ENCODE measurements at regions not wholly inside any gene's neighbourhood (a gene's known extent, or its start where the extent isn't known, plus 50 kb on each side); places are given as distances from the start of the nearest gene placed in this dataset.

DNA sequence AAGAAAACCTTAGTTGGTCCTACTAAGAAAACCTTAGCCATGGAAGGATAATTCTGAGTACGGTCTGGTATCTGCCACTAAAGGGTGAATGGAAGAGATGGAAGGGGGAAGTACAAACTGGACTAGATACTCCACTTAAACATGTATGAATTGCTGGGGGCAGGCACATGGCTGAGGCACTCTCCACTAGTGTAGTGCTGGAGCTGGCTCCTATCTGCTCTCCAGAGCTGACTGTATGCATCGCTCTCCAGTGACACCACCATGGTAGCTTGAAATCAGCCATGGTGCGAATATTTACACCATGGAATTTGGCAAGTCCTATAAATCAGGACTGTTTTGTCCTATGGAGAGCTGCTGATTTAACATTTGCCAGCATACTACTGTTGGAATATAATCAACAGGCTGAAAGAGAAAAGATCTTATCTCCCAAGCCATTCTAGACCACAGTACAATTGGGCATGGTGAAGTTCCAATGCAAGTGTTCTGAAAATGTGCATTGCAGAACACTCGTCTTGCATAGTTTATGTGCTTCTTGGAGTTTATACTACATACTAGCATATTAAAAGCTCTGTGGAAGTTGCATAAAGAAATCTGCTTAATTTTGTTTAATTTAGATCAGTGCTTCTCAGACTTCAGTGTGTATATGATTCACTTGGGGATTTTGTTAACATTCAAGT is 277.4 kb downstream of the TDRD15 start:
- no peak for ATAC-seq (ENCODE audit: low FRiP score)
- DNase-seq (ENCODE audit: low spot score) = no peak
- TF ChIP-seq, protein P1, sequence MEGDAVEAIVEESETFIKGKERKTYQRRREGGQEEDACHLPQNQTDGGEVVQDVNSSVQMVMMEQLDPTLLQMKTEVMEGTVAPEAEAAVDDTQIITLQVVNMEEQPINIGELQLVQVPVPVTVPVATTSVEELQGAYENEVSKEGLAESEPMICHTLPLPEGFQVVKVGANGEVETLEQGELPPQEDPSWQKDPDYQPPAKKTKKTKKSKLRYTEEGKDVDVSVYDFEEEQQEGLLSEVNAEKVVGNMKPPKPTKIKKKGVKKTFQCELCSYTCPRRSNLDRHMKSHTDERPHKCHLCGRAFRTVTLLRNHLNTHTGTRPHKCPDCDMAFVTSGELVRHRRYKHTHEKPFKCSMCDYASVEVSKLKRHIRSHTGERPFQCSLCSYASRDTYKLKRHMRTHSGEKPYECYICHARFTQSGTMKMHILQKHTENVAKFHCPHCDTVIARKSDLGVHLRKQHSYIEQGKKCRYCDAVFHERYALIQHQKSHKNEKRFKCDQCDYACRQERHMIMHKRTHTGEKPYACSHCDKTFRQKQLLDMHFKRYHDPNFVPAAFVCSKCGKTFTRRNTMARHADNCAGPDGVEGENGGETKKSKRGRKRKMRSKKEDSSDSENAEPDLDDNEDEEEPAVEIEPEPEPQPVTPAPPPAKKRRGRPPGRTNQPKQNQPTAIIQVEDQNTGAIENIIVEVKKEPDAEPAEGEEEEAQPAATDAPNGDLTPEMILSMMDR (IDR thresholded peaks at IDR 0.05) = no peak

DNA sequence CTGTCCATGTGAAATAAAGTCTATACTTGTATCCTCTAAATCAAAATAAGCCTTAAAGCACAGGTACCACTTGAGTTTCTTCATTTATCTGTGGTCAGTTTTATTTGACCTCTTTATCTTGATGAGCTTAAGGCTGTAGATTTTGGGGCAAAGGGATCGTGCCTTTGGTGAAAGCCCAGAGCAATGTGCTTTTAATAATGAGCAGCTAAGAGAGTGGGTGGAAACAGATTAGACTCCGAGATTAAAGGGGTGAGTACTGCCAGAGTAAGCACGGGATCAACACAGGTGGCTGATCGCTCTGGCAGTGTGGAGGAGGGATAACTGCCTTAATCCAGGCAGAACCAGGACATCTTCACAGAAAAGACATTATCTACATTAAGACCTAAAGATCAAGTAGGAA is 280.4 kb downstream of the TDRD15 start:
- DNase-seq (ENCODE audit: low spot score) (no peak), ATAC-seq (ENCODE audit: low FRiP score) (no peak)
- TF ChIP-seq, protein P1 (IDR thresholded peaks at IDR 0.05) = no peak

DNA sequence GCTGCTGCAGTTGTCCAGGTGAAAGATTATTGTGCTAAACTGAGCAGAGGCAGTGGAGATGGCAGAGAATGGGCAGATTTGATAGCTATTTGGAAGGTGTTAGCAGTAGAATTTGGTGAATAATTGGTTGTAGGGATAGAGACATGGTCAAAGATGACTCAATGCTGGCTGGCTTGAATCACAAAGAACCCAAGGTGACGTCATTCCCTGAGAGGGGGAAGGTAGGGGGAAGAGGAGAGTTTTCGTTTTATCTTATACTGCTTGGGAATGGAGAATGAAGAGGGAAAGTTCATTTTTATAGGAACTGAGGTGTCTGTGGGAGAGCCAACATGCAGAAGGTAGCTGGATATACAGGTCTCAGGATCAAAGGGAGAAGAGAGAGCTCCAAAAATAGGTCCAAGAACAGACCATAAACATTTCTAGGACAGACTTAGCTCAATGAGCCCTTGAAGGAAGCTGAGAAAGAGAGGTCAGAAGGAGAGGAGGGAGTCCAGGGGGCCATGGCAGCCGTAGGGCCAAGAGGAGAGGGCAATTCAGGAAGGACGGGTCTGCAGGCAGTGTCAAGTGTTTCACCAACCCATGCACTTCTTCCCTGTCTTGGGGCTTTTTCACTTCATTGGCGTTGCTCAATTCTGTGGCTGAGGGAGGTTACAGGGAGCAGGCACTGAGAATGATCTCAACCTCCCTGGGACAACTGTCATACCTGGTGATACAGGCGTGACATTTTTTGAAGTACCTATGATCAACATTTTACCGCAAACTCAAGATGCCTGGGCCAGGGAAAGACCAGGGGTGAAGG is 281.3 kb downstream of the TDRD15 start:
- ATAC-seq (ENCODE audit: low FRiP score) = no peak
- no peak for DNase-seq (ENCODE audit: low spot score)
- TF ChIP-seq, protein P1 (IDR thresholded peaks at IDR 0.05) = no peak

DNA sequence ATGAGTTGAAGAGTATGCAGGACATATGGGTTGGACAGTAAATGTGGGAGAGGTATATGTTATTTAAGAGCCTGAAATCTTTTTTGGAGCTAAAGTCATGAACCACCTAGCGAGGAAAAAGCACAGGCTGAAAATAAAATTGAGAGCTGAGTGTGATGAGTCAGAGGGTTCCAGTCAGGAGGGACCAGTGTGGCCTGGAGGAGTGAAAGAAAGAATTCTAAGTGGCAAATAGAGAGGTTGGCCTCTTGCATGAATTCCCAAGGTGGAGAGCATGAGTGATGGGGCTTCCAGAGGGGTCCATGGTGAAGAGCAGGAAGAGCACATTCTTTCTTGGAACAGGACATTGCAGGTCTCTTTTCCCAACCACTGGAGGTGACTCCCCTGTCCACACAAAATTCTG is 282.6 kb downstream of the TDRD15 start:
- ATAC-seq (ENCODE audit: low FRiP score) (no peak), DNase-seq (ENCODE audit: low spot score) (no peak)
- TF ChIP-seq, protein P1 (IDR thresholded peaks at IDR 0.05) = no peak

DNA sequence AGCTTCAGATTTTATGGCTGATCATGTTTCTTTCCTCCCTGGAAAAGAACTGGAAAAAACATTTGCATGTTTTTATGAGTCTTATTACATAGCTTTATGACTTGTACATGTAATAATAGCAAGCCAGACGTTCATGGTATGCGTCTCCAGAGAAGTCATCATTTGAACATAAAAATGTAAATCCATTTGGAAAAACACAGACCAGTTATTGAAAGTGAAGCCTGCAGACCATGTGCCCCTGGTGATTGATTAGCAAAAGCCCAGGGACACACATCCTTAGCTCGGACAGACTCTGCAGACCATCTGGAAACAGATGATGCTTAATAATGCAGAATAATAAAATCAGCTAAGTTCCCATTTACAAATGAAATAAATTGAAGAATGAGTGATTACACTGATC is 283.1 kb downstream of the TDRD15 start:
- ATAC-seq (ENCODE audit: low FRiP score) (no peak), DNase-seq (ENCODE audit: low spot score) (no peak)
- TF ChIP-seq, protein P1 (IDR thresholded peaks at IDR 0.05) = no peak

DNA sequence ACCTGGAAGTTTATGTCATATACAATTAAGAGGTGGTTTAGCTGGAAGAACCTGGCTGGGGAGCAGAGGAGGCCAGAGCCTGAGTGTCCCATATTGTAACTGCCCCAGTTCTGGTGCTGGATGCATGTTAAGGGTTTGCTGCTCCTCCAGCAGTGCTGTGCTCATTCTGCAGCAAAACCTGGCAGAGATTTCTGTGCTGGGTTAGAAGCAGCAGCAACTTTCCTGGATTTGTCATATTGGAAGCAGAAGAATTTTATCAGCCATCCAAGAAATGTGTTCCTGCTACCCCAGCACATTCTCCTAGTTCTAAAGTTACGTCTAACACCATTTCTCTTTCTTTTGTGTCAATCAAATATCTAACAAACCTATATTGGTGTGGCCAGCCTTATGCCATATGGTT is 284.1 kb downstream of the TDRD15 start:
- no peak for ATAC-seq (ENCODE audit: low FRiP score)
- TF ChIP-seq, protein P1 (IDR thresholded peaks at IDR 0.05) = no peak
- no peak for DNase-seq (ENCODE audit: low spot score)

DNA sequence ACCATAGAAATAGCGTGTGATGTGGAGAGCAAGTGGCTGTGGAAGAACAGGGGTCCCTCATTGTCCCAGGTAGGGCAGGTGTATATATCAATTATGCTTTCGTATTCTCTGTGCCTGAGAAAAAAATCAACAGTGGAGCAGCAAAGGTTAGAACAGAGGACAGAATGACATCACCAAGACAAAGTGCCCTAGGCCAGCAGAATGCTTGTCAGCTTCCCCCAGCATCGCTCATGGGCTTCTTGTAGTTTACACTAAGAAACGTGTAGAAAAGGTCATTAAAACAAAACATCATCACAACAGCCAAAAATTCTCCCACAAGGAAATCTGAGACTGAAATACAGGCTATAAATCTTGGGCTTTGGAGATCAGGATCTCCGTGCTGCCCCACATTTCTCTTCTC is 288.0 kb downstream of the TDRD15 start:
- TF ChIP-seq, protein P1 (IDR thresholded peaks at IDR 0.05) = no peak
- no peak for ATAC-seq (ENCODE audit: low FRiP score)
- no peak for DNase-seq (ENCODE audit: low spot score)

All from omental fat pad (tissue), 3 donors.